GM21717 (cell line): ENCODE measurements at regions not wholly inside any gene's neighbourhood (a gene's known extent, or its start where the extent isn't known, plus 50 kb on each side); places are given as distances from the start of the nearest gene placed in this dataset.
"Not testable (repeated sequence)": the region's sequence is repeated elsewhere in the genome, so short reads cannot be mapped to it uniquely, and the experiment has no call there.

Experiments
- ATAC-seq: cut with Tn5 transposase; IDR thresholded peaks from one replicate; pipeline ENCODE4 v1.9.1; 2021; ENCODE audit warnings: mild to moderate bottlenecking, moderate library complexity; ENCODE audit not compliant: unreplicated experiment

- ATAC-seq = no peak
These were observed 235.9 kb upstream of the GIMD1 start for GRCh38 chr4:106604319-106605051.

- no peak for ATAC-seq
These were observed 234.9 kb upstream of the GIMD1 start for GRCh38 chr4:106603471-106603870.

GRCh38 chr4:106602711-106603110 lies 234.1 kb upstream of the GIMD1 start:
- no peak for ATAC-seq

- ATAC-seq = no peak
These were observed 232.9 kb upstream of the GIMD1 start for GRCh38 chr4:106601519-106601918.

- no peak for ATAC-seq
These were observed 227.3 kb upstream of the GIMD1 start for GRCh38 chr4:106595906-106596305.

- no peak for ATAC-seq
These were observed 225.8 kb upstream of the GIMD1 start for GRCh38 chr4:106594291-106594952.

- no peak for ATAC-seq
These were observed 220.3 kb upstream of the GIMD1 start for GRCh38 chr4:106588891-106589290.

GRCh38 chr4:106587558-106587957 lies 219.0 kb upstream of the GIMD1 start:
- no peak for ATAC-seq

GRCh38 chr4:106585915-106586349 lies 217.4 kb upstream of the GIMD1 start:
- ATAC-seq = no peak

GRCh38 chr4:106584337-106584989 lies 215.9 kb upstream of the GIMD1 start:
- ATAC-seq = no peak

- no peak for ATAC-seq
These were observed 215.0 kb upstream of the GIMD1 start for GRCh38 chr4:106583567-106583966.

- ATAC-seq = no peak
These were observed 214.5 kb upstream of the GIMD1 start for GRCh38 chr4:106583108-106583507.

- ATAC-seq = no peak
These were observed 213.5 kb upstream of the GIMD1 start for GRCh38 chr4:106582103-106582502.

- ATAC-seq = no peak
These were observed 210.7 kb upstream of the GIMD1 start for GRCh38 chr4:106579236-106579635.

GRCh38 chr4:106569146-106570031 lies 200.8 kb upstream of the GIMD1 start:
- ATAC-seq = no peak

GRCh38 chr4:106565727-106566126 lies 197.1 kb upstream of the GIMD1 start:
- ATAC-seq = no peak

GRCh38 chr4:106563637-106564036 lies 195.1 kb upstream of the GIMD1 start:
- ATAC-seq = not testable (repeated sequence)

- ATAC-seq = no peak
These were observed 183.1 kb upstream of the GIMD1 start for GRCh38 chr4:106551724-106552123.

GRCh38 chr4:106548446-106549044 lies 180.0 kb upstream of the GIMD1 start:
- no peak for ATAC-seq

GRCh38 chr4:106546370-106546769 lies 177.8 kb upstream of the GIMD1 start:
- no peak for ATAC-seq

GRCh38 chr4:106542609-106543008 lies 174.0 kb upstream of the GIMD1 start:
- not testable (repeated sequence) for ATAC-seq
